ENCODE measurements at regions not wholly inside any gene's neighbourhood (a gene's known extent, or its start where the extent isn't known, plus 50 kb on each side); places are given as distances from the start of the nearest gene placed in this dataset.

- Histone ChIP-seq H4K8ac (ENCODE audit: extremely low read depth, insufficient read depth, low read length) (no peak overlapping the region), H2AFZ (ENCODE audit: low read length) (no peak overlapping the region), H2BK5ac (ENCODE audit: low read depth, low read length) (no peak overlapping the region), H2BK120ac (replicated peaks; ENCODE audit: low read depth, low read length) (no peak overlapping the region), H3K4me1 (replicated peaks in 1 of 4; ENCODE audit: control insufficient read depth in 3 of 4, insufficient read depth in 4 of 4, low read length in 3 of 4) (no peaks in the 10 kb centered on the region), H2BK12ac (ENCODE audit: low read depth, low read length) (no peak overlapping the region), H3K56ac (replicated peaks; ENCODE audit: insufficient read length, low read depth, low read length) (no peak overlapping the region), H3K23me2 (ENCODE audit: low read depth, low read length) (no peaks in the 10 kb centered on the region), H3K14ac (ENCODE audit: insufficient read length) (no peak overlapping the region), H2BK15ac (ENCODE audit: low read length) (no peak overlapping the region), H3K36me3 (ENCODE audit: control insufficient read depth in 2 of 4, insufficient read depth in 4 of 4, low read length in 3 of 4) (no peaks in the 10 kb centered on the region), H2AK5ac (ENCODE audit: low read depth, low read length) (no peak overlapping the region), H3K4me2 (ENCODE audit: insufficient read depth in 1 of 2, low read depth in 2 of 2, low read length in 2 of 2) (no peak overlapping the region), H4K91ac (replicated peaks; ENCODE audit: insufficient read length, low read length) (no peak overlapping the region), H3K9me3 (ENCODE audit: insufficient read depth in 2 of 2, low read depth in 1 of 2, low read length in 1 of 2) (no peaks in the 10 kb centered on the region), H3K4ac (replicated peaks; ENCODE audit: insufficient read length, low read depth, low read length) (no peak overlapping the region), H3K27me3 (replicated peaks in 1 of 4; ENCODE audit: control insufficient read depth in 3 of 4, extremely low read depth in 1 of 4, insufficient read depth in 3 of 4, low read length in 3 of 4) (no peaks in the 10 kb centered on the region), H3K18ac (ENCODE audit: extremely low read depth, low read length) (no peak overlapping the region), H3K4me3 (ENCODE audit: extremely low read depth in 1 of 4, insufficient read depth in 2 of 4, low read depth in 3 of 4, low read length in 4 of 4) (no peak overlapping the region), H4K20me1 (replicated peaks in 1 of 2; ENCODE audit: control insufficient read depth in 1 of 2, insufficient read depth in 2 of 2, low read length in 2 of 2) (no peaks in the 10 kb centered on the region), H4K5ac (ENCODE audit: insufficient read length, low read depth, low read length) (no peak overlapping the region), H3K79me2 (ENCODE audit: control insufficient read depth in 1 of 2, insufficient read depth in 2 of 2, low read length in 2 of 2) (no peaks in the 10 kb centered on the region), H3K79me1 (ENCODE audit: low read depth, low read length) (no peaks in the 10 kb centered on the region), H2BK20ac (ENCODE audit: low read length) (no peak overlapping the region), H3K23ac (ENCODE audit: insufficient read length) (no peak overlapping the region), H3K9ac (replicated peaks in 1 of 4; ENCODE audit: extremely low read depth in 1 of 4, low read depth in 3 of 4, low read length in 3 of 4) (no peak overlapping the region), H3K27ac (ENCODE audit: low read depth, low read length) (no peak overlapping the region)
- POLR2A ChIA-PET (ENCODE audit: partially characterized antibody): no interaction called here
- WGBS, 2 experiments (ENCODE audit: extremely low coverage in 1 of 2, insufficient coverage in 1 of 2, insufficient read length in 1 of 2, insufficient replicate concordance in 2 of 2, low coverage in 1 of 2, low lambda C conversion rate in 2 of 2, missing lambda C conversion rate in 1 of 2): 94% methylated on average over 4 of the region's 4 CpGs; no CpG with 5 or more reads in 1 of the 2 experiments
- CTCF ChIA-PET (ENCODE audit: partially characterized antibody): interaction anchor here (1.0 kb wide), 1 partner anchor 9 kb away, joined by 4 read pairs; no protein-coding TSS in a partner anchor
- DNase-seq (ENCODE audit: low read depth in 1 of 2, low spot score in 2 of 2) (no peak), FAIRE-seq (no peak)
- TF ChIP-seq ASH2L (IDR thresholded peaks at IDR 0.05; ENCODE audit: low read length) (no peak), BCL11A (IDR thresholded peaks at IDR 0.05; ENCODE audit: low read depth in 2 of 2, low read length in 2 of 2) (no peak), SIN3A (conservative IDR thresholded peaks at IDR 0.05 in 1 of 2, IDR thresholded peaks at IDR 0.05 in 1 of 2; ENCODE audit: low read depth in 1 of 2, low read length in 2 of 2) (no peak), BACH1 (IDR thresholded peaks at IDR 0.05; ENCODE audit: low read length) (no peak)
Observed at GRCh38 chr6:84461461-84461860, 234.0 kb upstream of the CEP162 start.

Data from H1 (cell line).